MCF 10A (cell line): ENCODE measurements at regions not wholly inside any gene's neighbourhood (a gene's known extent, or its start where the extent isn't known, plus 50 kb on each side); places are given as distances from the start of the nearest gene placed in this dataset.

Experiments used
- BruUV-seq: library from RNA; stranded (reverse); fragments of 400-500 nt; replicated peaks from 2 replicates; lab custom pipeline; 2021; lab: Mats Ljungman, UMichigan
- CTCF ChIA-PET: fragments of 300-600 bp; sonication (Branson Sonifier 250); formaldehyde crosslinking; extraction: SDS; loops from one replicate; lab custom pipeline; 2021; ENCODE audit warnings: antibody characterized with exemption, inconsistent platforms; lab: Yijun Ruan, JAX
- POLR2A ChIA-PET: fragments of 300-600, 350-650 bp; sonication (Branson Sonifier 250); formaldehyde crosslinking; extraction: SDS; loops from one replicate; lab custom pipeline; 2020; ENCODE audit warnings: antibody characterized with exemption, inconsistent platforms; lab: Yijun Ruan, JAX
- DNase-seq: peaks from one replicate; pipeline ENCODE4 v3.0.0-alpha.2; 2018; ENCODE audit not compliant: unreplicated experiment
- H3K27ac Mint-ChIP-seq: one replicate; pipeline ENCODE4 v1.8.0; 2022; ENCODE audit warnings: mild to moderate bottlenecking, low read depth, mixed read lengths; ENCODE audit not compliant: unreplicated experiment
- H3K27me3 Mint-ChIP-seq: one replicate; pipeline ENCODE4 v1.8.0; 2022; ENCODE audit warnings: mixed read lengths; ENCODE audit not compliant: insufficient read depth, unreplicated experiment
- H3K36me3 Mint-ChIP-seq: one replicate; pipeline ENCODE4 v1.8.0; 2022; ENCODE audit warnings: mild to moderate bottlenecking, moderate library complexity, mixed read lengths; ENCODE audit not compliant: insufficient read depth, unreplicated experiment
- H3K4me1 Mint-ChIP-seq: one replicate; pipeline ENCODE4 v1.8.0; 2022; ENCODE audit warnings: mixed read lengths; ENCODE audit not compliant: insufficient read depth, unreplicated experiment
- H3K4me3 Mint-ChIP-seq: one replicate; pipeline ENCODE4 v1.8.0; 2022; ENCODE audit warnings: mild to moderate bottlenecking, moderate library complexity, mixed read lengths; ENCODE audit not compliant: unreplicated experiment
- H3K9me3 Mint-ChIP-seq: one replicate; pipeline ENCODE4 v1.8.0; 2022; ENCODE audit warnings: mixed read lengths; ENCODE audit not compliant: unreplicated experiment
- CTCF ChIP-seq: fragments of 200-600 bp; IDR thresholded peaks from one replicate; pipeline ENCODE4 v1.8.0; 2022; ENCODE audit warnings: antibody characterized with exemption, mild to moderate bottlenecking; ENCODE audit not compliant: unreplicated experiment
- intact Hi-C: fragments of 100-400 bp; cut with micrococcal nuclease; formaldehyde crosslinking; loops from 2 replicates; pipeline ENCODE4 v1.14.1; 2022

GRCh38 chrX:22516893-22517292 lies 244.2 kb downstream of the CBLL2 start:
- Mint-ChIP-seq H3K4me1 (peaks cover 15% of the 10 kb centered on the region), H3K9me3 (no peaks in the 10 kb centered on the region), H3K36me3 (no peaks in the 10 kb centered on the region), H3K4me3 (no peak overlapping the region), H3K27ac (no peak overlapping the region), H3K27me3 (peaks cover 18% of the 10 kb centered on the region)
- ChIA-PET POLR2A (interaction anchor here (1.3 kb wide), 1 partner anchor 9 kb away, joined by 3 read pairs; no protein-coding TSS in a partner anchor), CTCF (no interaction called here)
- no peak for DNase-seq
- intact Hi-C loops: no loop called here
- TF ChIP-seq CTCF: no peak
- BruUV-seq: no TSS peak

- no peak overlapping the region for H3K4me3 Mint-ChIP-seq
- H3K27me3 Mint-ChIP-seq: peaks cover 11% of the 10 kb centered on the region
- peak overlapping the region; percentile 30 for H3K27ac Mint-ChIP-seq
- H3K9me3 Mint-ChIP-seq: no peaks in the 10 kb centered on the region
- no peaks in the 10 kb centered on the region for H3K36me3 Mint-ChIP-seq
- intact Hi-C loops: loop anchor here (10.0 kb wide), 1 partner anchor 385 kb away; no protein-coding TSS in a partner anchor
- peaks cover 15% of the 10 kb centered on the region for H3K4me1 Mint-ChIP-seq
- no TSS peak for BruUV-seq
- ChIA-PET POLR2A (no interaction called here), CTCF (no interaction called here)
- TF ChIP-seq CTCF: no peak
- DNase-seq: peak; percentile 79
Observed at GRCh38 chrX:22520128-22520828, 247.6 kb downstream of the CBLL2 start.

GRCh38 chrX:22526339-22526738 lies 253.6 kb downstream of the CBLL2 start:
- CTCF ChIA-PET: no interaction called here
- no TSS peak for BruUV-seq
- intact Hi-C loops: loop anchor here (1.0 to 10.0 kb wide), 2 partner anchors 161 to 392 kb away; no protein-coding TSS in a partner anchor
- Mint-ChIP-seq H3K27ac (peak overlapping the region; percentile 63), H3K36me3 (no peaks in the 10 kb centered on the region), H3K9me3 (peaks cover 7% of the 10 kb centered on the region), H3K4me1 (peaks cover 8% of the 10 kb centered on the region), H3K27me3 (peaks cover 25% of the 10 kb centered on the region), H3K4me3 (no peak overlapping the region)
- POLR2A ChIA-PET: interaction anchor here (1.0 kb wide), 1 partner anchor 10 kb away, joined by 3 read pairs; no protein-coding TSS in a partner anchor
- peak; percentile 76 for DNase-seq
- TF ChIP-seq CTCF: no peak

GRCh38 chrX:22527302-22527701 lies 254.6 kb downstream of the CBLL2 start:
- BruUV-seq: no TSS peak
- no peak for TF ChIP-seq CTCF
- CTCF ChIA-PET: no interaction called here
- Mint-ChIP-seq H3K36me3 (no peaks in the 10 kb centered on the region), H3K9me3 (peaks cover 12% of the 10 kb centered on the region), H3K27me3 (peaks cover 25% of the 10 kb centered on the region), H3K27ac (no peak overlapping the region), H3K4me1 (peaks cover 8% of the 10 kb centered on the region), H3K4me3 (no peak overlapping the region)
- POLR2A ChIA-PET: no interaction called here
- intact Hi-C loops: loop anchor here (10.0 kb wide), 1 partner anchor 393 kb away; no protein-coding TSS in a partner anchor
- DNase-seq: no peak
